NCI-H1105 (cell line): ENCODE measurements at regions not wholly inside any gene's neighbourhood (a gene's known extent, or its start where the extent isn't known, plus 50 kb on each side); places are given as distances from the start of the nearest gene placed in this dataset.

Experiments used
- DNase-seq: peaks from one replicate; lab custom pipeline; 2025; lab: John Stamatoyannopoulos, UW

DNA sequence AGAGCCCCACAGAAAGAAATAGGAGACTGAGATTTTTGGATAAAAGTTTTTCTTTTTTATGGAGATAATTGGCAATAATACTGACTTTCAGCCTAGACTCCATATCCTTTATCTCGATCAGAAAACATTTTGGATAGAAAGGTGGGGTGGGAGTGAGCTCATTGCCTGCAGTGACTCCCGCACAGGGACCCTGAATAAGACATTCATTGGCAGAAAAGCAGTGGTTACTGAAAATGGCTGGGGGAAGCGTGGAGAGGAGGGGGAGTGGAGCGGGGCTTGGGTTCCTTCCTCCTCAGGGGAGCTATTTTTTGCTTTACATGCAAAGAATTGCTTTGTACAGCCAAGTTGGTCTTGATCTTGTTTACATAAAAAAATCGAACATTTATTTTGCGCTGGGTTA, 90.4 kb upstream of the BMPER start:
- DNase-seq = no peak

DNA sequence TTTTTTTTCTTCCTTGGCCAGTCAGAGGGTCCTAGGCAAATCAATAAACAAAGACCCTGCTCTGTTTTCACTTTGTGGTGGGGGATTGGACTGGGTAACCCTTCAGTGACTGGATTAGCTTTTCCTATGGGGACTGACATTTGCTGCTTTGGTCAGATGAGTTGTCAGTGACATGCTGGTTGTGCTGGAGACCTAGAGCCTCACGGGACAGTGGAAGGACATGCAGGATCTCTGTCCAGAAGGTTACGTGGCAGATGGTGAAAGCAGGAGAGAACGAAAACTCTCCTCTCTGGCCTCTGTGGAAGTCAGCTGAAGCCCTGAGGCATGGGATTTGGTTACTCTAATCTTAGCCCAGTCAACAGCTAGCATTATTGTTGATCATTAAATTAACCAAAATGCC, 90.0 kb upstream of the BMPER start:
- no peak for DNase-seq

DNA sequence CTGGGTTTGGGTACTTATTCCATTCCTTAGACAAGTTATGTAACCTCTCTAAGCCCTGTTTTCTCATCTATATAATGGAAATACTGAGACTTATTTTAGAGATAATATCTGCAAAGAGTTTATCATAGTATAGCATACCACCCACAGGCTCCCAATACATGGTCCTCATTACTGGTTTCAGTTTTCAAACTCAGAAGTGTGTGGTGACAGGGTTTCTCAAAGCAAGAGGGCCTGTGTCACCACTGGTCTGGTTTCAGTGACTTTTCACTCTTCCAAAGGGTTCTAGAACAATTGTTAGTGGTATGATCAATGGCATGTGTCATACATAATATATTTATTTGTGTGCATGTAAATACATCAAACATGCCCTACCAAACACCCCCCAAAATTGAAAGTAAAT, 89.2 kb upstream of the BMPER start:
- no peak for DNase-seq

DNA sequence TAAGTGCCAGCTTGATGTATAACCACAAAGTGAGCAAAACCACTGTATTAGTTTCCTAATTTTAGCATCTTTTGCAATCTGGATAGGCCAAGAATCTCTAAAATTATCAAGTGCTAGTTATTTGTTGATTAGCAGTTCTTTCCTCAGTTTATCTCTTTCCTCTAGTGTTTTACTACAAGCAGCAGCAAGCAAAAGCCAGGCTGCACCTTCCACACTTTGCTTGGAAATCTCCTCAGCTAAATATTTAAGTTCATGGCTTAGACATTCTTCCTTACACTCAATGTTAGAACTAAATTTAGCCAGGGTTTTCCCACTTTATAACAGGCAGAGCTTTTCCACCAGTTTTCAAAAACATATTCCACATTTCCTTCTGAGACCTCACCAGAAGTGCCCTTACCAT, 85.7 kb upstream of the BMPER start:
- DNase-seq = no peak

DNA sequence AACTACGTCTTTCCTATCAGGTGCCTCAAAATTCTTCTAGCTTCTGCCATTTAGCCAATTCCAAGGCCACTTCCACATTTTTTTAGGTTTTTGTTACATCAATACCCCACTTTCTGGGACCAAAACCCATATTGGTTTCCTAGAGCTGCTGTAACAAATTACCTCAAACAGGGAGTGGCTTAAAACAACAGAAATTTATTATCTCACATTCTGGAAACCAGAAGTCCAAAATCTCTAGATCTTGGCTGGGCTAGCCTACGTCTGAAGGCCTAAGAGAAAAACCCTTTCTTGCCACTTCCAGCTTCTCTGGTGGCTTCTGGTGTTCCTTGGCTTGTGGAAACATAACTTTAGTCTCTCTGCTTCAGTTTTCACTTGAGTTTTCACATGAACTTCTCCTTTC, 85.1 kb upstream of the BMPER start:
- no peak for DNase-seq

DNA sequence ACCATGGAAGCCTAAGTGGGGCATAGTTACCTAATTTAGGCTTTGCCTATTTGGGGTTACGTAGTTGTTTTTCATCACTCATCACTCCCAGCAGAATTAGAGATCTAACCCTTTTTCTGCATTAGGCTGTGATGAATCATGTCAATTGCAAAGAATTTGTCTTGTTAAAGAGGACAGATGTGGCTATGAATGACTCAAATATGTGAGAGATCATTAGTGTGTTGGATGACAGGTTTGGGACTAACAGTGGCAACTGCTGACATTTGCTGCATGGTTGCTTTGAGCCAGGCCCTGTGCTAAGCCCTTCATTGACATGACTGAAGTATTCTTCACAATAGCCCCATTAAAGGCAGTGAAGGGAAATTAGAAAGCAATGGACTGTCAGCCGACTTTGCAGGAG, 83.4 kb upstream of the BMPER start:
- no peak for DNase-seq

DNA sequence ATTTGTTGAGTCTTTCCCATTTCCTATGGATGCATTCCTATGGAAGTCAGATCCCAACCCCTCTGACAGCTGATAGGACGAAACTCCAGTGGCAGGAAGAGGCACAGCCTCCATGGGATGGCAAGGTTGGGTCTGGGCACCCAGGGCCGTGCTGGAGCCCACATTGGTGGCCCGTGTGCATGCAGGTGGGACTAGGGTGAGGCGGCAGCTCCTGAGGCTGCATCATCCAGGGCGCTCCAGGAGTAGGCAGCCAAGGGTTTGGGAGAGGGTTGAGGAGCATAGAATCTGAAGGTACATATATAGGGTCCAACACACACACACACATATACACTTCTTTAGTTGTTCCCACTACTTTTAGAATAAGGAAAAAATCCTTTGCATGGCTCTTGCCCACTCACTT, 81.4 kb upstream of the BMPER start:
- no peak for DNase-seq

GRCh38 chr7:33824911-33825459, 80.4 kb upstream of the BMPER start:
- no peak for DNase-seq

DNA sequence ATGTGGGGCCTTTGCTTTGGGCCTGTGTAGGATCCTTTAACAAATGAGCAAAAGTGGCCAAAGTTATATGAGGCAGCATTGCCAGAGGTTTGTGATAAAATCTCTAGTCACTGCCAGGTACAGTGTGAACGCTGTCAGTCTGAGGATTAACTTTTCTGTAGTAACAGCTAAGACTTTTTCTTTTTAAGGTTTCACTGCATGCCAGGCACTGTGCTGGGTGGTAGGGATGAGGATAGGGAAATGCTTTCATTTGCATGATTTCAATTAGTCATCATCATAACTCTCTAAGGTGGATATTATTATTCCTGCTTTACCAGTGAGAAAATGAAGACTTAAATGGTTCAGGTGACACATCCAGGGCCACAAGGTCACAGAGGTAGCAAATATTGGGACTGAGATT, 79.7 kb upstream of the BMPER start:
- DNase-seq = no peak

DNA sequence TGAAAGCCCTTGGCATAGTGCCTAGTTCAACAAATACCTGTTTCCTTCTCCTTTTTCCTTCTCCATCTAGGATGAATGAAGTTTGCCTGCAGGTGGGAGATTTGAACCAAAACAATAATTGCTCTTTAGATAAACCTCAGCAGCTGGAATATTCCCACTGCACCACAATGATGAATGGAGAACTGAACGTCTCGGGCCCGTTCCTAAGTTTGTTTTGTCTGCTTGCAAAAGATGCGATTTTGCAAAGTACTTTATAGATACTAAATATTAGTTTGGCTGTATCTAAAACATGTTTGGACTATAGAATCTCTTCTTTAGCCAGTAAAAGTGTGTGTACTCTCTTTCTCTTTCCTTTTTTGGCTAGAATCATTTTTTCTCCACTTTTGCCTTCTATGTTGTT, 75.8 kb upstream of the BMPER start:
- DNase-seq = no peak

DNA sequence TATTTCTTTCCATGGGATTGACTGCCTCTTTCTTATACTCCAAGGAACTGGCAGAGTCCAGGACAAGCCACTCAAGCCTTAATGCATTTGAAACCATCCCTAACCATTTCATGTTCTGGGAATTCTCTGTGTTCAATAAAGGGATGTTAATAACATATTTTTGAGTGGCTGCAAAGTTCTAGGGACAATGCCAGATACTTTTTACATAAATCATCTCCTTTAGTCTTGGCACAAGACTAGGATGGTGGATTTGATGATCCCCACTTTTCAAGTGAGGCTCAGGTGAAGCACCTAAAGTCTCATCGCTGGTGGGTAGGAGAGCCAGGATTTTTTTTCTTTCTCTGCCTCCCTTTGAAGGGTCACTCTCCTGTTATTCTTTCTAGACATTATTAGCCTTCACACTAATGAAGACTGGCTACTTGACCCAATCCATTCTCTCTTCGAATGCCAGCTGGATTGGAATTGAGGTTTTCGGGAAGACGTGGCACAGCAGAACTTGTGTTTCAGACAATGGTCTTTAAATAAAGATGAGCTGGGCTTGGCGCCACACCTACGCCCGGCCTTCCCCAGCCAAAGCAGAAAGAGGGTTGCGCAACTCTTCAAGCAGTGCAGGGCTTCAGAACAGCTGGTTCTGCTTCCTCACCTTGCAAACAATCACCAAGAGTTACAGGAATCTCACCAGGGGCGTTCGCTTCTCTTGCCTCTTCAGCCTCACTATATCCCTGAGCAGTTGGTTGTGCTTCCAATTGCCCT, 73.8 kb upstream of the BMPER start:
- peak; percentile 23 for DNase-seq

DNA sequence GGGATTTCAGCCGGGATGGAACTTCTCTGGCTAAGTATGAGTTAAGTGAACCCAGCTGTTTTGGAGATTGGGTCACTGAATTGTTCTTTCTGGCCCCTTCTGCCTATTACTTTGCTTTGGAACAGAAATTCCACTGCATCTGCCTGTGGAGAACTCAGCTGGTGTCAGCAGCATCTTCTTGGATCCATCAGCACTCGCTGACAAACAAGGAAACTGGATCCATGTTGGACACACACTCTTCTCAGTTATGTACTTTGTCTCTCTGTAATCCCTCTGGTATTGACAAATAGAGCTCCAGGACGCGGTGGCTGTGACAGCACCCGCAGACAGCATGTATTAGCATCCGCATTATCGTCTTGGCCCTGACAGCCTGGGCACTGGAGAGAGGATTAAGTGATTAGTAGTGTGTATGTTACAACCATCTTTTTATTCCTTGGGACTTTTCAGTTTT, 73.0 kb upstream of the BMPER start:
- no peak for DNase-seq

GRCh38 chr7:33836797-33837355, 68.5 kb upstream of the BMPER start:
- no peak for DNase-seq

- DNase-seq = no peak
Measured at GRCh38 chr7:33837356-33837851, 67.9 kb upstream of the BMPER start.

DNA sequence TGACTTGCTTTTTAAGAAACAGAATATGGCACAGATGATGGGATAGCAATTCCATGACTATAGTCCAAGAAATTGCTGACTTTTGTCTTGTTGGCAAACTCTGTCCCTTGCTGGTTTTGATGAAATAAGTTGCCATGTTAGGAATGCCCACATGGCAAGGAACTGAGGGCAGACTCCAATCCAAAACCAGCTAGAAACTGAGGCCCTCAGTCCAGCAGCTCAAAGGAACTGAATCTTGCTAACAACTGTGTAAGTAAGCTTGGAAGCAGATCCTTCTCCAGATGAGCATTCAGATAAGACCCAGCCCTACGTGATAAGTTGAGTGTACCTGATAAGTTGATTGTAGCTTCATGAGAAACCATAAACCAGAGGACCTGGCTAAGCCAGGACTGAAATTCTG, 64.3 kb upstream of the BMPER start:
- no peak for DNase-seq

- DNase-seq = peak; percentile 90
Measured at GRCh38 chr7:33841705-33842129, 63.6 kb upstream of the BMPER start.

DNA sequence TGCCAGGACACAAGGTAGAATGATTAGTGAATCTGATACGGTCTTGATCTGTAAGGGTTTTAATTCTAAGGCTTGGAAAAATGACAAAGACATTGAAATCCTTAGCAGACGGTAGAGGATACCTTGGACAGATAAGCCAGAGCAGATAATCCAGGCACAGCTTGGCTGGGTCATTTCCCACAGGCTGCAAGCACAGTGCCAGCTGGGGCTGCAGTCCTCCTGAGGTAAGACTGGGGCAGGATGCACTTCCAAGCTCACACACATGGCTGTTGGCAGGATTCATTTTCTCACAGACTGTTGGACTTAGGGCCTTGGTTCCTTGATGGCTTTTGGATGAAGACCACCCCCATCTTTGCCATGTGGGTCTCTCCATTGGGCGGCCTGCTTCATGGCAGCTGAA, 63.2 kb upstream of the BMPER start:
- no peak for DNase-seq

GRCh38 chr7:33845991-33846509, 59.3 kb upstream of the BMPER start:
- no peak for DNase-seq

GRCh38 chr7:33849004-33849403, 56.3 kb upstream of the BMPER start:
- DNase-seq = no peak

DNA sequence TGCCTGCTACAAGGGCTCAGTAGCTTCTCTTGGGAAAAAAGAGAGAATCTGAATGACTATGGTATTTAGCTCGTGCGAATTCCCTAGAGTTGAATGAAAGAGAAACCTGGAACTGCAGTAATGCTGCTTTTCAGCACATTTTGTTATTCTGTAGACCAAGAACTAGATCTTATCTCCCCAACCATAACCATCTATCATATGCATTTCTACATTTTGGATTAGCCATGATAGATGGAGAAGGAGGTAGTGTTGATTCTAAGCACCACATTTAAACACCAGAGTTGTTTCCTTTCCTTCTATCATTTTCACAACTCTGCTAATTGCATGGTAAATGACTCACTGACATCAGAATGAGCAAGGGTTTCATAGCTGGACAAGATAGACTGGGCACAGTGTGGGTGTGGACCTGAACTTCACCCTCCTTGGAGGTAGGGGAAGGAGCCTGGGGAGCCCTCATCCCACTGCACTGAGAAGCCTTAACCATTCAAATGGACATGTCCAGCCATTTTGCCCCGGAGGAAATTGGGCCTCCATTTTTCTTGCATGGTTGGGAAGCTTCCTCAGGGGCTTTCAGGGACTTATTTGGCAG, 55.3 kb upstream of the BMPER start:
- no peak for DNase-seq

GRCh38 chr7:33850768-33851167, 54.6 kb upstream of the BMPER start:
- DNase-seq = no peak

- DNase-seq = no peak
Measured at GRCh38 chr7:33852838-33853237, 52.5 kb upstream of the BMPER start.
